ENCODE measurements at regions not wholly inside any gene's neighbourhood (a gene's known extent, or its start where the extent isn't known, plus 50 kb on each side); places are given as distances from the start of the nearest gene placed in this dataset.

- TF ChIP-seq, protein P1, sequence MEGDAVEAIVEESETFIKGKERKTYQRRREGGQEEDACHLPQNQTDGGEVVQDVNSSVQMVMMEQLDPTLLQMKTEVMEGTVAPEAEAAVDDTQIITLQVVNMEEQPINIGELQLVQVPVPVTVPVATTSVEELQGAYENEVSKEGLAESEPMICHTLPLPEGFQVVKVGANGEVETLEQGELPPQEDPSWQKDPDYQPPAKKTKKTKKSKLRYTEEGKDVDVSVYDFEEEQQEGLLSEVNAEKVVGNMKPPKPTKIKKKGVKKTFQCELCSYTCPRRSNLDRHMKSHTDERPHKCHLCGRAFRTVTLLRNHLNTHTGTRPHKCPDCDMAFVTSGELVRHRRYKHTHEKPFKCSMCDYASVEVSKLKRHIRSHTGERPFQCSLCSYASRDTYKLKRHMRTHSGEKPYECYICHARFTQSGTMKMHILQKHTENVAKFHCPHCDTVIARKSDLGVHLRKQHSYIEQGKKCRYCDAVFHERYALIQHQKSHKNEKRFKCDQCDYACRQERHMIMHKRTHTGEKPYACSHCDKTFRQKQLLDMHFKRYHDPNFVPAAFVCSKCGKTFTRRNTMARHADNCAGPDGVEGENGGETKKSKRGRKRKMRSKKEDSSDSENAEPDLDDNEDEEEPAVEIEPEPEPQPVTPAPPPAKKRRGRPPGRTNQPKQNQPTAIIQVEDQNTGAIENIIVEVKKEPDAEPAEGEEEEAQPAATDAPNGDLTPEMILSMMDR (IDR thresholded peaks at IDR 0.05) = no peak
- no peak for TF ChIP-seq POLR2AphosphoS5 (IDR thresholded peaks at IDR 0.05)
Measured at GRCh38 chr18:70499218-70499691, 210.4 kb downstream of the SOCS6 start.

Data from suprapubic skin (tissue), 3 donors.